ENCODE measurements at regions not wholly inside any gene's neighbourhood (a gene's known extent, or its start where the extent isn't known, plus 50 kb on each side); places are given as distances from the start of the nearest gene placed in this dataset.

- TF ChIP-seq POLR2A (IDR thresholded peaks at IDR 0.05) (no peak), CTCF (IDR thresholded peaks at IDR 0.05) (no peak), EP300 (IDR thresholded peaks at IDR 0.05) (no peak), POLR2AphosphoS5 (IDR thresholded peaks at IDR 0.05) (no peak)
Measured at GRCh38 chr12:89875225-89875624, 166.6 kb upstream of the ATP2B1 start.

Data from gastroesophageal sphincter (tissue), 3 donors.